Skeletal muscle tissue (tissue), 3 donors: ENCODE measurements at regions not wholly inside any gene's neighbourhood (a gene's known extent, or its start where the extent isn't known, plus 50 kb on each side); places are given as distances from the start of the nearest gene placed in this dataset.

Experiments
- H3K27ac ChIP-seq: one replicate; pipeline ENCODE4 v1.7.0; 2013; ENCODE audit warnings: mild to moderate bottlenecking, low read depth, low read length, inconsistent platforms
- H3K27me3 ChIP-seq, 3 donors: one replicate each; pipeline ENCODE4 v1.7.0; 2013; ENCODE audit warnings: low read length in 3 of 3; ENCODE audit not compliant: control insufficient read depth in 3 of 3, insufficient read depth in 3 of 3
- H3K36me3 ChIP-seq, 3 donors: one replicate each; pipeline ENCODE4 v1.7.0; 2013; ENCODE audit warnings: low read length in 3 of 3; ENCODE audit not compliant: control insufficient read depth in 3 of 3, insufficient read depth in 3 of 3
- H3K4me1 ChIP-seq, 3 donors: one replicate each; pipeline ENCODE4 v1.7.0; 2013; ENCODE audit warnings: low read length in 3 of 3, mild to moderate bottlenecking in 3 of 3; ENCODE audit not compliant: control insufficient read depth in 3 of 3, insufficient read depth in 3 of 3
- H3K4me3 ChIP-seq, 3 donors: one replicate each; pipeline ENCODE4 v1.7.0; 2013; ENCODE audit warnings: low read length in 3 of 3
- H3K9ac ChIP-seq, 3 donors: one replicate each; pipeline ENCODE4 v1.7.0; 2013; ENCODE audit warnings: low read length in 3 of 3, mild to moderate bottlenecking in 3 of 3, moderate library complexity in 2 of 3, low read depth in 1 of 3
- H3K9me3 ChIP-seq, 3 donors: one replicate each; pipeline ENCODE4 v1.7.0; 2013; ENCODE audit warnings: low read length in 3 of 3; ENCODE audit not compliant: control insufficient read depth in 3 of 3
- donor health status: Osteomylitis.

GRCh38 chr2:128783896-128784295 is 465.2 kb upstream of the HS6ST1 start:
- Histone ChIP-seq H3K27me3 (peaks cover 2 to 13% (median 3%) of the 10 kb centered on the region in 3 donors), H3K9ac (no peak overlapping the region), H3K4me1 (peaks cover 3 to 4% (median 3%) of the 10 kb centered on the region in 3 donors), H3K27ac (no peak overlapping the region), H3K9me3 (peaks cover 0 to 2% (median 0%) of the 10 kb centered on the region in 3 donors), H3K36me3 (no peaks in the 10 kb centered on the region), H3K4me3 (no peak overlapping the region)

DNA sequence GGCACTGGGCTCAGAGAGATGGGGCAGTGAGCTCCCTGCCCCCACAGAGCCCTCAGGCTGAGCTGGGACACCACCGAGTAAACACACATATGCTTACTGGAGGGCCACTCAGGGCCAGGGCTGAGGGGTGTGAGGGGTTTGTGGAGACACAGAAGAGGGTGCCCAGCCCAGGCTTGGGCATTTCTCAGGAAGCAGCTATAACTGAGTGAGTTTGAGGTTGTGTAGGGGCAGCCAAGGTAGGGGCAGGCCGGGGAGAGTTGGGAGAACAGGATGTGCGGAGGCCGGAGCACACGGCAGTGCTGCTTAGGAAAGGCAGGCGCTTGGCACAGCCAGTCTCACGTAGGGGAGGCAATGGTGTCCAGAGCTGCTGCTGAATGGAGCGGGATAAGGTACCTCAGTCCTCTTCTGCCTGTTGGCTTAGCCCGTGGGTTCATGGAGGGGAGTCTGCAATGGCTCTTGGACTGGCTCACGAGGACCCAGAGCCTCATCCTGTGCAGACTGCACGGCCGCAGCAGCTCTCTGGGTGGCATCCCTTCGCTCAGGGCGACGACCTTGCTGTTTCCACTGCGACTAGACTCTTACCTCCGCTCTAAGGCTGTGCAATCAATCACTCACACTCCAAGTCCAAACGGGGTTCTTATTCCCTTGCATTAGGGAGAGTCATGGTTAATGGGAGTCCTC is 466.1 kb upstream of the HS6ST1 start:
- Histone ChIP-seq H3K27me3 (peaks cover 2 to 16% (median 3%) of the 10 kb centered on the region in 3 donors), H3K9ac (no peak overlapping the region), H3K36me3 (no peaks in the 10 kb centered on the region), H3K27ac (no peak overlapping the region), H3K9me3 (peaks cover 0 to 2% (median 0%) of the 10 kb centered on the region in 3 donors), H3K4me3 (no peak overlapping the region), H3K4me1 (peaks cover 3 to 4% (median 3%) of the 10 kb centered on the region in 3 donors)

GRCh38 chr2:128786316-128786715 is 467.6 kb upstream of the HS6ST1 start:
- H3K27ac ChIP-seq = no peak overlapping the region
- no peak overlapping the region for H3K4me3 ChIP-seq

DNA sequence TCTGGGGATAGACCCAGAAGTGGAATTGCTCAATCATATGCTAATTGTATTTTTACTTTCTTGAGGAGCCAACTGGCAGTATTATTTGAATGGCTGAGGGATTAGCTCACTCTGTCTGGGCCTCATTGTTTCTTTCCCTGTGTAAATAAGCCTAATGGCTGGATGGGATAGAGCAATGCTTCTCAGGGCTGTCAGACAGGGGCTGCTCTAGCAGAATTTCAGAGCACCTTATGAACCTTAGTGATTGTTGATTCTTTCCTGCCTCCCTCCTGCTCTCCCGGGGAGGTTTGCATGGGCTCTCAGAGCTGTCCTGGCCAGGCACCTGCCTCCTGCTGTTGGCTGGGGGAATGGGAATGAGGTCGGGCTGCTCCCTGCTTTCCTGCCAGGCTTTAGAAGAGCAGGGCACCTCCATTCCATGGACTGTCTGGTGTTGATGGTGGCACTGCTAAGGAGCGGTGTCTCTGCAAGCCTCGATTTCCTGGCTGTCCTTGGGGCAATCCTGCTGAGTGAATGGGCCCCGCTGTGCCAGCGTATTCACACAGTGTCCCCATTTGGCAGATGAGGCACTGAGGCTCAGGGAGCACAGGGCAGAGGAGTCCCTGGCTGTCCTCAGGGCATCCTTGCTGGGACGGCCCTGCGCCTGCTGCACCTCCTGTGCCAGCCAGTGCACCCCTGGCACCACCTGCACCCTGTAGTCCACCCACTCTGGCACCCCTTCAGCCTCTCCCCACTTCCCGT is 468.2 kb upstream of the HS6ST1 start:
- Histone ChIP-seq H3K27me3 (peaks cover 2 to 16% (median 3%) of the 10 kb centered on the region in 3 donors), H3K4me3 (no peak overlapping the region), H3K36me3 (no peaks in the 10 kb centered on the region), H3K4me1 (peaks cover 3 to 4% (median 3%) of the 10 kb centered on the region in 3 donors), H3K9me3 (peaks cover 0 to 2% (median 0%) of the 10 kb centered on the region in 3 donors), H3K27ac (no peak overlapping the region), H3K9ac (no peak overlapping the region)

More at GRCh38 chr2:128786316-128786715, 467.6 kb upstream of the HS6ST1 start:
- H3K9me3 ChIP-seq = peaks cover 0 to 2% (median 0%) of the 10 kb centered on the region in 3 donors
- H3K27me3 ChIP-seq = peaks cover 2 to 18% (median 3%) of the 10 kb centered on the region in 3 donors
- H3K36me3 ChIP-seq = no peaks in the 10 kb centered on the region
- no peak overlapping the region for H3K9ac ChIP-seq
- peaks cover 3 to 4% (median 3%) of the 10 kb centered on the region in 3 donors for H3K4me1 ChIP-seq

GRCh38 chr2:128787616-128788015 is 468.9 kb upstream of the HS6ST1 start:
- peaks cover 3 to 4% (median 3%) of the 10 kb centered on the region in 3 donors for H3K4me1 ChIP-seq
- H3K9ac ChIP-seq = no peak overlapping the region
- no peak overlapping the region for H3K4me3 ChIP-seq
- H3K9me3 ChIP-seq = peaks cover 0 to 2% (median 0%) of the 10 kb centered on the region in 3 donors
- no peaks in the 10 kb centered on the region for H3K36me3 ChIP-seq
- H3K27ac ChIP-seq = no peak overlapping the region
- peaks cover under 1 to 11% (median 2%) of the 10 kb centered on the region in 3 donors for H3K27me3 ChIP-seq

DNA sequence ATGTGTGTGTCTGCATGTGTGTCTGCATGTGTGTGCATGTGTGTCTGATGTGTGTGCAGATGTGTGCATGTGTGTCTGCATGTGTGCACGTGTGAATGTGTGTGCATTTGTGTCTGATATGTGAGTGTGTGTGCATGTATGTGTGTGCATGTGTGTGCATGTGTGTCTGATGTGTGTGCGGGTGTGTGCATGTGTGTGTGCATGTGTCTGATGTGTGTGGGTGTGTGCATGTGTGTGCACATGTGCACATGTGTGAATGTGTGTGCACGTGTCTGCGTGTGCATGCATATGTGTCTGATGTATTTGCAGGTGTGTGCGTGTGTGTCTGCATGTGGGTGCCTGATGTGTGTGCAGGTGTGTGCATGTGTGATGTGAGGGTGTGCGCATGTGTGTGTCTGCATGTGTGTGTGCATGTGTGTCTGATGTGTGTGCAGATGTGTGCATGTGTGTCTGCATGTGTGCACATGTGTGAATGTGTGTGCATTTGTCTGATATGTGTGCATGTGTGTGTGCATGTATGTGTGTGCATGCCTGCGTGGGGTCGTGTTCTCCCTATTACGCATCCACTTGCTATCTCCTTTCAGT is 470.1 kb upstream of the HS6ST1 start:
- H3K9me3 ChIP-seq = peaks cover 0 to 2% (median 0%) of the 10 kb centered on the region in 3 donors
- H3K9ac ChIP-seq = no peak overlapping the region
- H3K27ac ChIP-seq = no peak overlapping the region
- H3K4me3 ChIP-seq = no peak overlapping the region
- peaks cover 3 to 5% (median 4%) of the 10 kb centered on the region in 3 donors for H3K4me1 ChIP-seq
- H3K27me3 ChIP-seq = peaks cover 0 to 11% (median 2%) of the 10 kb centered on the region in 3 donors
- no peaks in the 10 kb centered on the region for H3K36me3 ChIP-seq

GRCh38 chr2:128789221-128789620 is 470.6 kb upstream of the HS6ST1 start:
- Histone ChIP-seq H3K36me3 (no peaks in the 10 kb centered on the region), H3K27ac (no peak overlapping the region), H3K27me3 (peaks cover 0 to 11% (median 2%) of the 10 kb centered on the region in 3 donors), H3K9ac (no peak overlapping the region), H3K9me3 (peaks cover 0 to 2% (median 0%) of the 10 kb centered on the region in 3 donors), H3K4me3 (no peak overlapping the region), H3K4me1 (peaks cover 3 to 5% (median 4%) of the 10 kb centered on the region in 3 donors)

- H3K9me3 ChIP-seq = peaks cover 0 to 2% (median 0%) of the 10 kb centered on the region in 3 donors
Measured at GRCh38 chr2:128789776-128790455, 471.2 kb upstream of the HS6ST1 start.

DNA sequence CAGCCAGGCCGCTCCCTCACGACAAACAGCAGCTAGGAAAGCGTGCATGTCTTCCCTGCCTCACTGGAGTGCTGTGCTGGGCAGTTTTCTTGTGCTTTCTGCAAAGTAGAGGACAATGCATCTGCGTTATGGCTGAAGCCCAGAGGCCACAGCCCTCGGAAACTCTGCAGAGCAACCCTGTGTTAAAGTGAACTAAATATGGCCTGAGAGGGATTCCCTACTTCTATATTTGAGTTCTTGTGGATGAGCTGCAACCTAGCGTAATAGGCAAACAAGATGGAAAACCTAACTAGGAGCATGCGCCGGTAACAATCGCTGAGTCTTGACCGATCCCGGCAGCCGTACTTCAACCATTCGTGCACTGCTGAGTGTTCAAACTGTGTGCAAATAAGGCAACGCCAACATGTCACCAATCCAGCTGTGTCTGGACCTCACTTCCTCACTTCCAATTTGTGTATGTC is 471.9 kb upstream of the HS6ST1 start:
- Histone ChIP-seq H3K27me3 (peaks cover 0 to 9% (median 0%) of the 10 kb centered on the region in 3 donors), H3K27ac (no peak overlapping the region), H3K4me1 (peaks cover 3 to 5% (median 4%) of the 10 kb centered on the region in 3 donors), H3K36me3 (no peaks in the 10 kb centered on the region), H3K4me3 (no peak overlapping the region), H3K9me3 (peaks cover 0 to 2% (median 0%) of the 10 kb centered on the region in 3 donors), H3K9ac (no peak overlapping the region)

More at GRCh38 chr2:128789776-128790455, 471.2 kb upstream of the HS6ST1 start:
- Histone ChIP-seq H3K27ac (no peak overlapping the region), H3K4me1 (peaks cover 3 to 5% (median 4%) of the 10 kb centered on the region in 3 donors), H3K9ac (no peak overlapping the region), H3K27me3 (peaks cover 0 to 9% (median 2%) of the 10 kb centered on the region in 3 donors), H3K4me3 (no peak overlapping the region), H3K36me3 (no peaks in the 10 kb centered on the region)
